GM03348 (cell line): ENCODE measurements at regions not wholly inside any gene's neighbourhood (a gene's known extent, or its start where the extent isn't known, plus 50 kb on each side); places are given as distances from the start of the nearest gene placed in this dataset.

ENCODE experiments used
- DNase-seq: peaks from one replicate; pipeline ENCODE4 v3.0.0; 2012; ENCODE audit warnings: low spot score

- no peak for DNase-seq
Observed at GRCh38 chr5:152337484-152337883, 67.6 kb downstream of the NMUR2 start.

GRCh38 chr5:152335461-152335860 lies 69.6 kb downstream of the NMUR2 start:
- DNase-seq: no peak

- no peak for DNase-seq
Observed at GRCh38 chr5:152332716-152333460, 72.2 kb downstream of the NMUR2 start.

GRCh38 chr5:152331718-152332117 lies 73.4 kb downstream of the NMUR2 start:
- DNase-seq: no peak

GRCh38 chr5:152331006-152331405 lies 74.1 kb downstream of the NMUR2 start:
- DNase-seq: no peak

- DNase-seq: no peak
Observed at GRCh38 chr5:152329761-152330283, 75.3 kb downstream of the NMUR2 start.

GRCh38 chr5:152329207-152329606 lies 75.9 kb downstream of the NMUR2 start:
- no peak for DNase-seq

- no peak for DNase-seq
Observed at GRCh38 chr5:152315942-152316341, 89.1 kb downstream of the NMUR2 start.

GRCh38 chr5:152314196-152314829 lies 90.8 kb downstream of the NMUR2 start:
- no peak for DNase-seq

- DNase-seq: no peak
Observed at GRCh38 chr5:152309926-152310450, 95.1 kb downstream of the NMUR2 start.

- DNase-seq: no peak
Observed at GRCh38 chr5:152306386-152306785, 98.7 kb downstream of the NMUR2 start.

- DNase-seq: no peak
Observed at GRCh38 chr5:152305525-152305924, 99.6 kb downstream of the NMUR2 start.

- DNase-seq: no peak
Observed at GRCh38 chr5:152303841-152304240, 101.2 kb downstream of the NMUR2 start.

GRCh38 chr5:152297866-152298265 lies 107.2 kb downstream of the NMUR2 start:
- DNase-seq: no peak

GRCh38 chr5:152293189-152293588 lies 111.9 kb downstream of the NMUR2 start:
- DNase-seq: no peak

GRCh38 chr5:152290181-152290580 lies 114.9 kb downstream of the NMUR2 start:
- no peak for DNase-seq

GRCh38 chr5:152288917-152289595 lies 116.0 kb downstream of the NMUR2 start:
- DNase-seq: no peak

GRCh38 chr5:152288499-152288898 lies 116.6 kb downstream of the NMUR2 start:
- DNase-seq: no peak

- DNase-seq: no peak
Observed at GRCh38 chr5:152285764-152286163, 119.3 kb downstream of the NMUR2 start.

- no peak for DNase-seq
Observed at GRCh38 chr5:152282331-152282730, 122.7 kb downstream of the NMUR2 start.

GRCh38 chr5:152277936-152278335 lies 127.1 kb downstream of the NMUR2 start:
- no peak for DNase-seq

- DNase-seq: no peak
Observed at GRCh38 chr5:152274224-152274623, 130.9 kb downstream of the NMUR2 start.

- DNase-seq: no peak
Observed at GRCh38 chr5:152271420-152271819, 133.7 kb downstream of the NMUR2 start.
